Left ventricle myocardium inferior (tissue), 1 donor: ENCODE measurements at regions not wholly inside any gene's neighbourhood (a gene's known extent, or its start where the extent isn't known, plus 50 kb on each side); places are given as distances from the start of the nearest gene placed in this dataset.
A peak's percentile ranks its signal among the peaks of the same experiment; 100 is the strongest.
"Not testable (repeated sequence)": the region's sequence is repeated elsewhere in the genome, so short reads cannot be mapped to it uniquely, and the experiment has no call there.

Source experiments
- DNase-seq: peaks from one replicate; pipeline ENCODE4 v3.0.0-alpha.2; 2020
- H3K27ac ChIP-seq: fragments of 200-600 bp; replicated peaks from 2 replicates; pipeline ENCODE4 v1.8.0; 2021
- H3K27me3 ChIP-seq: fragments of 200-600 bp; 2 replicates; pipeline ENCODE4 v1.8.0; 2021; ENCODE audit warnings: low read depth
- H3K36me3 ChIP-seq: fragments of 200-600 bp; 2 replicates; pipeline ENCODE4 v1.8.0; 2021
- H3K4me1 ChIP-seq: fragments of 200-600 bp; 2 replicates; pipeline ENCODE4 v1.8.0; 2021
- H3K4me3 ChIP-seq: fragments of 200-600 bp; 2 replicates; pipeline ENCODE4 v1.8.0; 2021; ENCODE audit warnings: mild to moderate bottlenecking, moderate library complexity
- H3K9me3 ChIP-seq: fragments of 200-600 bp; replicated peaks from 2 replicates; pipeline ENCODE4 v1.8.0; 2021
- CTCF ChIP-seq: fragments of 200-600 bp; IDR thresholded peaks from 2 replicates; pipeline ENCODE4 v1.8.0; 2021; ENCODE audit warnings: antibody characterized with exemption, mild to moderate bottlenecking, borderline replicate concordance
- intact Hi-C: fragments of 100-400 bp; cut with micrococcal nuclease; formaldehyde crosslinking; loops from one replicate; pipeline ENCODE4 v1.11.0; 2022
- donor health status: DM: no; HTN: yes; CAD: no; lungs with severe emphysema.

- no peak for DNase-seq
- intact Hi-C loops: no loop called here
- Histone ChIP-seq H3K4me1 (peaks cover 16% of the 10 kb centered on the region), H3K36me3 (no peaks in the 10 kb centered on the region), H3K27me3 (no peaks in the 10 kb centered on the region), H3K4me3 (no peak overlapping the region), H3K9me3 (peaks cover 3% of the 10 kb centered on the region), H3K27ac (no peak overlapping the region)
- no peak for TF ChIP-seq CTCF
Measured at GRCh38 chr14:89674240-89674639, 257.2 kb upstream of the FOXN3 start.

GRCh38 chr14:89673512-89674225, 256.6 kb upstream of the FOXN3 start:
- no peak overlapping the region for H3K4me3 ChIP-seq
- intact Hi-C loops: no loop called here
- no peak overlapping the region for H3K27ac ChIP-seq
- DNase-seq: no peak
- TF ChIP-seq CTCF: no peak
- H3K4me1 ChIP-seq: peaks cover 11% of the 10 kb centered on the region
- H3K27me3 ChIP-seq: no peaks in the 10 kb centered on the region
- peaks cover 3% of the 10 kb centered on the region for H3K9me3 ChIP-seq
- no peaks in the 10 kb centered on the region for H3K36me3 ChIP-seq

GRCh38 chr14:89672636-89673511, 255.8 kb upstream of the FOXN3 start:
- H3K9me3 ChIP-seq: no peaks in the 10 kb centered on the region
- H3K27ac ChIP-seq: no peak overlapping the region
- DNase-seq: peak; percentile 22
- TF ChIP-seq CTCF: no peak
- no peaks in the 10 kb centered on the region for H3K36me3 ChIP-seq
- intact Hi-C loops: no loop called here
- H3K4me3 ChIP-seq: no peak overlapping the region
- H3K4me1 ChIP-seq: peaks cover 7% of the 10 kb centered on the region
- H3K27me3 ChIP-seq: no peaks in the 10 kb centered on the region

GRCh38 chr14:89669193-89669592, 252.2 kb upstream of the FOXN3 start:
- Histone ChIP-seq H3K4me1 (peaks cover 7% of the 10 kb centered on the region), H3K36me3 (no peaks in the 10 kb centered on the region), H3K4me3 (no peak overlapping the region), H3K9me3 (peaks cover 6% of the 10 kb centered on the region), H3K27ac (no peak overlapping the region), H3K27me3 (no peaks in the 10 kb centered on the region)
- TF ChIP-seq CTCF: no peak
- intact Hi-C loops: no loop called here
- peak; percentile 21 for DNase-seq

- no peak for TF ChIP-seq CTCF
- H3K9me3 ChIP-seq: peaks cover 6% of the 10 kb centered on the region
- intact Hi-C loops: no loop called here
Measured at GRCh38 chr14:89667983-89668382, 250.9 kb upstream of the FOXN3 start.

GRCh38 chr14:89665300-89666081, 248.5 kb upstream of the FOXN3 start:
- H3K4me3 ChIP-seq, DNase-seq, H3K36me3 ChIP-seq, intact Hi-C loops, H3K27me3 ChIP-seq, H3K27ac ChIP-seq, H3K4me1 ChIP-seq, H3K9me3 ChIP-seq: not testable (repeated sequence)

More at GRCh38 chr14:89667983-89668382, 250.9 kb upstream of the FOXN3 start:
- no peak overlapping the region for H3K27ac ChIP-seq
- DNase-seq: no peak
- no peaks in the 10 kb centered on the region for H3K36me3 ChIP-seq
- H3K4me1 ChIP-seq: peaks cover 7% of the 10 kb centered on the region
- H3K4me3 ChIP-seq: no peak overlapping the region
- H3K27me3 ChIP-seq: no peaks in the 10 kb centered on the region
